BJ (cell line): ENCODE measurements at regions not wholly inside any gene's neighbourhood (a gene's known extent, or its start where the extent isn't known, plus 50 kb on each side); places are given as distances from the start of the nearest gene placed in this dataset.
"Not testable (repeated sequence)": the region's sequence is repeated elsewhere in the genome, so short reads cannot be mapped to it uniquely, and the experiment has no call there.

Experiments used
- CTCF ChIA-PET: fragments of 350-600 bp; formaldehyde crosslinking; extraction: SDS; loops from one replicate; lab custom pipeline; 2021; ENCODE audit warnings: antibody characterized with exemption, inconsistent platforms; lab: Yijun Ruan, JAX
- POLR2A ChIA-PET: fragments of 300-600 bp; sonication (Branson Sonifier 250); formaldehyde crosslinking; extraction: SDS; loops from one replicate; lab custom pipeline; 2021; ENCODE audit warnings: antibody characterized with exemption; lab: Charles Lee
- DNase-seq: peaks from one replicate; pipeline ENCODE4 v3.0.0-alpha.2; 2011; ENCODE audit warnings: low read depth
- H3K27me3 ChIP-seq: 2 replicates; pipeline ENCODE4 v1.6.0; 2011; ENCODE audit warnings: low read length; ENCODE audit not compliant: control insufficient read depth, insufficient read depth
- H3K36me3 ChIP-seq: 2 replicates; pipeline ENCODE4 v1.5.1; 2011; ENCODE audit warnings: low read length; ENCODE audit not compliant: control insufficient read depth, insufficient read depth
- H3K4me3 ChIP-seq: 2 replicates; pipeline ENCODE4 v1.5.1; 2011; ENCODE audit warnings: low read depth, mild to moderate bottlenecking, control low read depth, low read length
- TF ChIP-seq, protein P1 (sequence below): IDR thresholded peaks from 2 replicates; pipeline ENCODE4 v1.5.1; 2011; ENCODE audit warnings: low read depth, mild to moderate bottlenecking, control low read depth, inconsistent platforms, low read length, moderate library complexity; ENCODE audit not compliant: insufficient read depth

DNA sequence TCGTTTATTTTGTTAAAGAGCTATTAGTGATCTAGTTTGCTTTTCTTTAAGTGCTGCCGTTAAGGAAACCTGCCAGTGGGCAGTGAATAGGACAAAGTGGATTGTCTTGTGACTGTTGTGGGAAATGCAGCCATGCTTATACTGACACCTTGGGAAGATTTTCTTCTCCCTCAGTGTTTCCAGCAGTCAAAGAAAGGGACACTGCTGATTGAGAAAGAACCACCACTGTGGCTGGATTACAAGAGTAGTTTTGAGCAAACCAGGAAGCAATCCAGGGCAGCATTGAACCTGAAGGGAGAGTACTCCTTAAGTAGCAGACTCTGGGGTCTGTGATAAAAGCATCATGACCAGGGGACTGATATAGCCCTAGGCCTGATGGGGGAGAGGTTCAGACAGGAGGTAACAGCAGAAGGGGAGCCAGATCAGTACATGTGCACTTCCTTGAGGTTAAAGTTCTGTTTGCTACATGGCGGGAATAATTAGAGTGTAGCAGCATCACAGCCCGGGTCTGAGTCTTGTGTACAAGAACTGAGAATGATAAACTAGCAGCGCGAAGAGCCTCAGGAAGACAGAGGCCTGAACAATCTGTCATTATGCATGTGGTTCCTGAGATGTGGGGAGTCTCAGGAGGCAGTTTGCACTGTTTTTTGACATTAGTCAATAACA lies 167.8 kb downstream of the C11orf91 start:
- TF ChIP-seq, protein P1, sequence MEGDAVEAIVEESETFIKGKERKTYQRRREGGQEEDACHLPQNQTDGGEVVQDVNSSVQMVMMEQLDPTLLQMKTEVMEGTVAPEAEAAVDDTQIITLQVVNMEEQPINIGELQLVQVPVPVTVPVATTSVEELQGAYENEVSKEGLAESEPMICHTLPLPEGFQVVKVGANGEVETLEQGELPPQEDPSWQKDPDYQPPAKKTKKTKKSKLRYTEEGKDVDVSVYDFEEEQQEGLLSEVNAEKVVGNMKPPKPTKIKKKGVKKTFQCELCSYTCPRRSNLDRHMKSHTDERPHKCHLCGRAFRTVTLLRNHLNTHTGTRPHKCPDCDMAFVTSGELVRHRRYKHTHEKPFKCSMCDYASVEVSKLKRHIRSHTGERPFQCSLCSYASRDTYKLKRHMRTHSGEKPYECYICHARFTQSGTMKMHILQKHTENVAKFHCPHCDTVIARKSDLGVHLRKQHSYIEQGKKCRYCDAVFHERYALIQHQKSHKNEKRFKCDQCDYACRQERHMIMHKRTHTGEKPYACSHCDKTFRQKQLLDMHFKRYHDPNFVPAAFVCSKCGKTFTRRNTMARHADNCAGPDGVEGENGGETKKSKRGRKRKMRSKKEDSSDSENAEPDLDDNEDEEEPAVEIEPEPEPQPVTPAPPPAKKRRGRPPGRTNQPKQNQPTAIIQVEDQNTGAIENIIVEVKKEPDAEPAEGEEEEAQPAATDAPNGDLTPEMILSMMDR, result no peak
- ChIA-PET CTCF (interaction anchor here (1.3 to 2.7 kb wide), 2 partner anchors 9 to 156 kb away, joined by 3 to 17 read pairs; no protein-coding TSS in a partner anchor), POLR2A (no interaction called here)
- DNase-seq, result no peak
- H3K4me3 ChIP-seq, result no peak overlapping the region
- no peaks in the 10 kb centered on the region for H3K27me3 ChIP-seq
- H3K36me3 ChIP-seq, result no peaks in the 10 kb centered on the region

DNA sequence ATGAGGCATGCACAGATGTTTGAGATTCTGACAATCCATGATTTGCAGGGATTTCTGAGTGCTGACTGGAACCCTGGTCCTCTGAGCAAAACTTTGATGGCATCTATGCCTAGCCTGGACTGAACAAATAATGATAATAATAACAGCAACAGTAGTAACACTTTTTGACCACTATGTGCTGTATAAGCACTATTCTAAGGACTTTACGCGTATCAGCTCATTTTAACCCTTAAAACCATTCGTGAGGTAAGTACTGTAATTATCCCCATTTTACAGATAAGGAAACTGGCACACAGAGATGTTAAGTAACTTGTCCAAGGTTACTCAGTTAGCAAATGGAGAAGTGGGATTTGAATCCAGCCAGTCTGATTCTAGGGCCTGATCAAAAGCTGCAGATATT lies 168.4 kb downstream of the C11orf91 start:
- no peak for DNase-seq
- CTCF ChIA-PET, result interaction anchor here (0.9 to 2.7 kb wide), 4 partner anchors 10 to 157 kb away, joined by 3 to 17 read pairs (median 4); no protein-coding TSS in a partner anchor
- TF ChIP-seq, protein P1, result no peak
- Histone ChIP-seq H3K4me3 (no peak overlapping the region), H3K36me3 (no peaks in the 10 kb centered on the region), H3K27me3 (no peaks in the 10 kb centered on the region)
- POLR2A ChIA-PET, result no interaction called here

DNA sequence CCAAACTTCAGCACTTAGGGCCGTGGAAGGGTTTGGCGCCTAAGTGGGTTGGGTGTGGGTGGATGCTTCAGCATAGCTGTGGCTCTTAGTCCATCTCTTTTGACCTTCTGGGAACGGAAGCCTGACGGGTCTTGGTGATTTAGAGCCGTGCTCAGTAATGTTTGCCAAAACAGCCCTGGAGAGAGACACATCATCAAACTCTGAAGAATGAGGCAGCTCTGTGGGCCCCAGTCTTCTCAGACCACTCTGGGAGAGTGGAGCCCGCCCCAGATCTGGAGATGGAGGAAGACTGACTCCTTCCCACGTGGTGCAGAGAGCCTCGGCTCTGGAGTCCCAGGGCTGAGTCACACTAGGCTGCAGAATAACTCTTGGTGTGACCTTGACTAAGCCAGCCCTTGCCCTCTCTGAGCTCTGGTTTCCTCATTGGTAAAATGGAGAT lies 168.9 kb downstream of the C11orf91 start:
- Histone ChIP-seq H3K4me3 (no peak overlapping the region), H3K27me3 (no peaks in the 10 kb centered on the region), H3K36me3 (no peaks in the 10 kb centered on the region)
- POLR2A ChIA-PET, result no interaction called here
- CTCF ChIA-PET, result interaction anchor here (0.9 to 2.7 kb wide), 5 partner anchors 10 to 157 kb away, joined by 3 to 17 read pairs (median 3); no protein-coding TSS in a partner anchor
- DNase-seq, result peak; percentile 56
- TF ChIP-seq, protein P1, result no peak

DNA sequence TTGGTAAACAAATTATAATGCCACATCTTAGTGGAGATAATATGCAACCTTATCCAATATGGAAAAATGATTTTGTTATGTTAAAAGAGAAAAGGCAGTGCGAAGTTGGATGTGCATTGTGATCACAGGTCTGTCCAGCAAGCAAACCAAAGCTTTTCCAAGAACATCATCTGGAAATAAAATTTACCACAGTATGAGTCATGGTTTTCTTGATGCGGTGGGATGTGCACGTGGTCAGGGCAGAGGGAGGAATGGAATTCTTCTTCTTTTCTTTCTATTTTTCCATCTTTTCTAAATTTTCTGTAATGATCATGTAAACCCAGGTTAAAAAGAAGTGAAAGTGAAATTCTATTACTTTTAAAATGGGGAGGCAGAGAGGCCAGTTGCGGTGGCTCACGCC lies 169.8 kb downstream of the C11orf91 start:
- H3K4me3 ChIP-seq, result no peak overlapping the region
- DNase-seq, result peak; percentile 41
- no peaks in the 10 kb centered on the region for H3K27me3 ChIP-seq
- no peaks in the 10 kb centered on the region for H3K36me3 ChIP-seq
- POLR2A ChIA-PET, result no interaction called here
- TF ChIP-seq, protein P1, result no peak
- CTCF ChIA-PET, result interaction anchor here (1.3 to 2.7 kb wide), 3 partner anchors 13 to 158 kb away, joined by 3 to 17 read pairs (median 5); no protein-coding TSS in a partner anchor

DNA sequence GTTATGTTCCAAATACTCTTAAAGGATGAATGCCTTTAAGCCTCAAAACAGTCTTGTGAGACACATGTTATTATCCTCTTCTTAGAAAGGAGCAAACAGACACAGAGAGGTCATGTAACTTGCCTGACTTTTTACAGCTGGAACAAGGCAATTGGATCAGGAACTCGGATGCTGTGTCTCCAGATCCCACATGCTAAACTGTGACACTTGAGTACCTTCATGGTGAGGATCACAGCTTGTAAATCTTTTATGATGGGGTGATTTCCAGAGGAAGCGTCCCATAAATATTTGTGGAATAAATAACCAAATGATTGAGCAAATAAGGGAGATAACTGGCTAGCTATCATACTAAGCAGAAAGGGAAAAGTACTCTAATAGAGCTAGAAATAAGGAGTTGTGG lies 171.2 kb downstream of the C11orf91 start:
- TF ChIP-seq, protein P1, result no peak
- CTCF ChIA-PET, result no interaction called here
- POLR2A ChIA-PET, result no interaction called here
- Histone ChIP-seq H3K36me3 (no peaks in the 10 kb centered on the region), H3K27me3 (no peaks in the 10 kb centered on the region), H3K4me3 (no peak overlapping the region)
- DNase-seq, result peak; percentile 78

DNA sequence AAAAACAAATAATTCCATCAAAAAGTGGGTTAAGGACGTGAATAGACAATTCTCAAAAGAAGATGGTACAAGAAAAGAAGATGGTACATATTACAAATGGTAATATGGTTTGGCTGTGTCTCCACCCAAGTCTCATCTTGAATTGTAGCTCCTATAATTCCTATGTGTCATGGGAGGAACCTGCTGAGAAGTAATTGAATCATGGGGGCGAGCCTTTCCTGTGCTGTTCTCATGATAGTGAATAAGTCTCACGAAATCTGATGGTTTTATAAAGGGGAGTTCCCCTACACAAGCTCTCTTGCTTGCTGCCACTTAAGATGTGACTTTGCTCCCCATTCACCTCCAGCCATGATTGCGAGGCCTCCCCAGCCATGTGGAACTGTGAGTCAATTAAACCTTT lies 172.9 kb downstream of the C11orf91 start:
- DNase-seq, CTCF ChIA-PET, H3K36me3 ChIP-seq, POLR2A ChIA-PET, H3K4me3 ChIP-seq, H3K27me3 ChIP-seq: not testable (repeated sequence)
